HG03378 (cell line): ENCODE measurements at regions not wholly inside any gene's neighbourhood (a gene's known extent, or its start where the extent isn't known, plus 50 kb on each side); places are given as distances from the start of the nearest gene placed in this dataset.
"Not testable (repeated sequence)": the region's sequence is repeated elsewhere in the genome, so short reads cannot be mapped to it uniquely, and the experiment has no call there.

ENCODE experiments used
- ATAC-seq: cut with Tn5 transposase; IDR thresholded peaks from one replicate; pipeline ENCODE4 v1.9.1; 2021; ENCODE audit warnings: mild to moderate bottlenecking, moderate library complexity; ENCODE audit not compliant: unreplicated experiment

GRCh38 chr13:104975272-104975671, 1560.2 kb downstream of the EFNB2 start:
- ATAC-seq, result peak; percentile 83

GRCh38 chr13:104968876-104969275, 1566.6 kb downstream of the EFNB2 start:
- ATAC-seq, result no peak

GRCh38 chr13:104967836-104968630, 1567.4 kb downstream of the EFNB2 start:
- no peak for ATAC-seq

- ATAC-seq, result no peak
Measured at GRCh38 chr13:104967376-104967775, 1568.1 kb downstream of the EFNB2 start.

GRCh38 chr13:104962411-104962810, 1573.1 kb downstream of the EFNB2 start:
- no peak for ATAC-seq

- no peak for ATAC-seq
Measured at GRCh38 chr13:104961246-104961645, 1574.2 kb downstream of the EFNB2 start.

- no peak for ATAC-seq
Measured at GRCh38 chr13:104954210-104954609, 1581.3 kb downstream of the EFNB2 start.

- no peak for ATAC-seq
Measured at GRCh38 chr13:104953588-104953987, 1581.9 kb downstream of the EFNB2 start.

GRCh38 chr13:104949840-104950740, 1585.4 kb downstream of the EFNB2 start:
- no peak for ATAC-seq

- no peak for ATAC-seq
Measured at GRCh38 chr13:104944176-104944575, 1591.3 kb downstream of the EFNB2 start.

- no peak for ATAC-seq
Measured at GRCh38 chr13:104943331-104943730, 1592.1 kb downstream of the EFNB2 start.

GRCh38 chr13:104937881-104938280, 1597.6 kb downstream of the EFNB2 start:
- no peak for ATAC-seq

GRCh38 chr13:104936304-104936703, 1599.2 kb downstream of the EFNB2 start:
- no peak for ATAC-seq

GRCh38 chr13:104920513-104920912, 1614.9 kb downstream of the EFNB2 start:
- ATAC-seq, result not testable (repeated sequence)

- ATAC-seq, result no peak
Measured at GRCh38 chr13:104920091-104920490, 1615.4 kb downstream of the EFNB2 start.

- ATAC-seq, result no peak
Measured at GRCh38 chr13:104900191-104900817, 1635.2 kb downstream of the EFNB2 start.

GRCh38 chr13:104898484-104898883, 1637.0 kb downstream of the EFNB2 start:
- ATAC-seq, result no peak

- ATAC-seq, result no peak
Measured at GRCh38 chr13:104895521-104895920, 1639.9 kb downstream of the EFNB2 start.

- no peak for ATAC-seq
Measured at GRCh38 chr13:104875038-104875754, 1660.3 kb downstream of the EFNB2 start.

GRCh38 chr13:104872153-104872552, 1663.3 kb downstream of the EFNB2 start:
- no peak for ATAC-seq

- no peak for ATAC-seq
Measured at GRCh38 chr13:104871456-104871855, 1664.0 kb downstream of the EFNB2 start.
